GM23338 (cell line): ENCODE measurements at regions not wholly inside any gene's neighbourhood (a gene's known extent, or its start where the extent isn't known, plus 50 kb on each side); places are given as distances from the start of the nearest gene placed in this dataset.

ENCODE experiments used
- EZH2 ChIP-seq: fragments of 200-600 bp; sonication (generic); IDR thresholded peaks from one replicate; pipeline ENCODE4 v1.8.0; 2017; ENCODE audit warnings: antibody characterized with exemption, mild to moderate bottlenecking, low read depth; ENCODE audit not compliant: unreplicated experiment
- POLR2AphosphoS5 ChIP-seq: IDR thresholded peaks from 2 replicates; pipeline ENCODE4 v1.6.1; 2016; ENCODE audit warnings: antibody characterized with exemption, low read depth
- TF ChIP-seq, protein P1 (sequence below), 2 experiments: fragments of 200-600 bp in 1 of 2; sonication (generic) in 1 of 2; conservative IDR thresholded peaks; 2 replicates each; pipeline versions ENCODE4 v1.5.1 to v1.6.1; 2016 to 2017; ENCODE audit warnings: antibody characterized with exemption in 2 of 2, low read depth in 2 of 2, mild to moderate bottlenecking in 2 of 2, moderate library complexity in 1 of 2

DNA sequence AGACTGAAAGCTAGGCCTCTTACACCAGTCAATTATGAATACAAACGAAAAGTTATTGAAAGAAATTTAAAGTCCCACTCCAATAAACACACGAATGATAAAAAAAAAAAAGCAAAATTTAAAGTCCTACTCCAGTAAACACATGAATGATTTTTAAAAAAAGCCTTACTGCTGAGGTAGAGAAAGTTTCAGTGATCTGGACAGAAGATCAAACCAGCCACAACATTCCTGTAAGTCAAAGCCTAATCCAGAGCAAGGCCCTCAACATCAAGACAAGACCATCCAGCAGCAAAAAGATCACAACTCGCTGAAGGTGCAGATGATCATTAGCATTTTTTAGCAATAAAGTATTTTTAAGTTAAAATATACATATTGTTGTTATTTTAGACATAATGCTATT is 95.6 kb upstream of the LIPC start:
- TF ChIP-seq, protein P1, sequence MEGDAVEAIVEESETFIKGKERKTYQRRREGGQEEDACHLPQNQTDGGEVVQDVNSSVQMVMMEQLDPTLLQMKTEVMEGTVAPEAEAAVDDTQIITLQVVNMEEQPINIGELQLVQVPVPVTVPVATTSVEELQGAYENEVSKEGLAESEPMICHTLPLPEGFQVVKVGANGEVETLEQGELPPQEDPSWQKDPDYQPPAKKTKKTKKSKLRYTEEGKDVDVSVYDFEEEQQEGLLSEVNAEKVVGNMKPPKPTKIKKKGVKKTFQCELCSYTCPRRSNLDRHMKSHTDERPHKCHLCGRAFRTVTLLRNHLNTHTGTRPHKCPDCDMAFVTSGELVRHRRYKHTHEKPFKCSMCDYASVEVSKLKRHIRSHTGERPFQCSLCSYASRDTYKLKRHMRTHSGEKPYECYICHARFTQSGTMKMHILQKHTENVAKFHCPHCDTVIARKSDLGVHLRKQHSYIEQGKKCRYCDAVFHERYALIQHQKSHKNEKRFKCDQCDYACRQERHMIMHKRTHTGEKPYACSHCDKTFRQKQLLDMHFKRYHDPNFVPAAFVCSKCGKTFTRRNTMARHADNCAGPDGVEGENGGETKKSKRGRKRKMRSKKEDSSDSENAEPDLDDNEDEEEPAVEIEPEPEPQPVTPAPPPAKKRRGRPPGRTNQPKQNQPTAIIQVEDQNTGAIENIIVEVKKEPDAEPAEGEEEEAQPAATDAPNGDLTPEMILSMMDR (conservative IDR thresholded peaks at IDR 0.05; ENCODE audit: low read depth in 2 of 2): no peak
- TF ChIP-seq EZH2 (no peak), POLR2AphosphoS5 (no peak)
